ENCODE measurements at regions not wholly inside any gene's neighbourhood (a gene's known extent, or its start where the extent isn't known, plus 50 kb on each side); places are given as distances from the start of the nearest gene placed in this dataset.

- Histone ChIP-seq H3K9me3 (no peaks in the 10 kb centered on the region), H3K4me1 (no peaks in the 10 kb centered on the region), H3K4me3 (no peak overlapping the region), H3K36me3 (no peaks in the 10 kb centered on the region), H3K27ac (no peak overlapping the region), H3K9ac (ENCODE audit: low read depth in 2 of 2, low read length in 2 of 2) (no peak overlapping the region), H3K27me3 (no peaks in the 10 kb centered on the region)
- TF ChIP-seq, protein P1, sequence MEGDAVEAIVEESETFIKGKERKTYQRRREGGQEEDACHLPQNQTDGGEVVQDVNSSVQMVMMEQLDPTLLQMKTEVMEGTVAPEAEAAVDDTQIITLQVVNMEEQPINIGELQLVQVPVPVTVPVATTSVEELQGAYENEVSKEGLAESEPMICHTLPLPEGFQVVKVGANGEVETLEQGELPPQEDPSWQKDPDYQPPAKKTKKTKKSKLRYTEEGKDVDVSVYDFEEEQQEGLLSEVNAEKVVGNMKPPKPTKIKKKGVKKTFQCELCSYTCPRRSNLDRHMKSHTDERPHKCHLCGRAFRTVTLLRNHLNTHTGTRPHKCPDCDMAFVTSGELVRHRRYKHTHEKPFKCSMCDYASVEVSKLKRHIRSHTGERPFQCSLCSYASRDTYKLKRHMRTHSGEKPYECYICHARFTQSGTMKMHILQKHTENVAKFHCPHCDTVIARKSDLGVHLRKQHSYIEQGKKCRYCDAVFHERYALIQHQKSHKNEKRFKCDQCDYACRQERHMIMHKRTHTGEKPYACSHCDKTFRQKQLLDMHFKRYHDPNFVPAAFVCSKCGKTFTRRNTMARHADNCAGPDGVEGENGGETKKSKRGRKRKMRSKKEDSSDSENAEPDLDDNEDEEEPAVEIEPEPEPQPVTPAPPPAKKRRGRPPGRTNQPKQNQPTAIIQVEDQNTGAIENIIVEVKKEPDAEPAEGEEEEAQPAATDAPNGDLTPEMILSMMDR (IDR thresholded peaks at IDR 0.05), result no peak
- intact Hi-C loops (cut with DNase I), result no loop called here
- DNase-seq, result no peak
Observed at GRCh38 chr3:159517105-159517504, 471.5 kb upstream of the IL12A start.

DNA sequence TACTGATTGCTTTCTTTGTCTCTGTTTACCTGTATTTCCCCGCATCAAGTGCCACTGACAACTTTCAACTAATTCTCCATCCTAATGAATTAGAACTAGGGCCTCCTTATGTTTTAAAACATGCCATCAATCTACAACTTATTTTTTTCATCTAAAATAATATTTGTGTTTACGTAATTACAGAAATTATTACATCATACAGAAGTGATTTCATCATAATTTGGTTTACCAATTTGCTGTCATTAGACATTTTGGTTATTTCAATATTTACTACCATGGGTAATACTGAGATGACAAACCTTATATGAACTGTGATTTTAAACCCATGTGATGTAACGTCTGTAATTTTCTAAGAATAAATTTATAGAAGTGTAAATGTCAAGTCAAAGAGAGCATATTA, 468.0 kb upstream of the IL12A start:
- intact Hi-C loops (cut with DNase I), result no loop called here
- no peak overlapping the region for H3K4me3 ChIP-seq
- H3K4me1 ChIP-seq, result no peaks in the 10 kb centered on the region
- no peaks in the 10 kb centered on the region for H3K9me3 ChIP-seq
- no peak for DNase-seq
- H3K27me3 ChIP-seq, result no peaks in the 10 kb centered on the region
- no peak overlapping the region for H3K27ac ChIP-seq
- no peak overlapping the region for H3K9ac ChIP-seq (ENCODE audit: low read depth in 2 of 2, low read length in 2 of 2)
- TF ChIP-seq, protein P1 (IDR thresholded peaks at IDR 0.05), result no peak
- H3K36me3 ChIP-seq, result no peaks in the 10 kb centered on the region

DNA sequence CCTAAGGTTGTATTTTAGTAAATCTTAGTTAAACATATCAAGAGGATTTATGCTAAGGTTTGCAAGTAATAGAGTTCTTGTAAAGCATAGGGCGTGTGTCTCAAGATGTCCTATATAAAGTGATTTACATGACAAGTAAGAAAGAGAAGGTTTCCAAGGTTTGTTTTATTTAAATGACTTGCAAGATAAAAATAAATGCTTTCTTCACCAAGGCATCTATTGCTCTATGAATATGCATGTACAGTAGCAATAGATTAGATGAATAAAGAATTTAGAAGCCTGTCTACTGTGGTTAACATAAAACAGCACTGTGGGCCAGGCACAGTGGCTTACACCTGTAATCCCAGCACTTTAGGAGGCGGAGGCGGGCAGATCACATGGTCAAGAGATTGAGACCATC, 466.4 kb upstream of the IL12A start:
- no peaks in the 10 kb centered on the region for H3K4me1 ChIP-seq
- no peak for DNase-seq
- no peak overlapping the region for H3K4me3 ChIP-seq
- intact Hi-C loops (cut with DNase I), result no loop called here
- no peaks in the 10 kb centered on the region for H3K36me3 ChIP-seq
- no peaks in the 10 kb centered on the region for H3K27me3 ChIP-seq
- H3K9me3 ChIP-seq, result no peaks in the 10 kb centered on the region
- H3K9ac ChIP-seq (ENCODE audit: low read depth in 2 of 2, low read length in 2 of 2), result no peak overlapping the region
- H3K27ac ChIP-seq, result no peak overlapping the region
- TF ChIP-seq, protein P1 (IDR thresholded peaks at IDR 0.05), result no peak

DNA sequence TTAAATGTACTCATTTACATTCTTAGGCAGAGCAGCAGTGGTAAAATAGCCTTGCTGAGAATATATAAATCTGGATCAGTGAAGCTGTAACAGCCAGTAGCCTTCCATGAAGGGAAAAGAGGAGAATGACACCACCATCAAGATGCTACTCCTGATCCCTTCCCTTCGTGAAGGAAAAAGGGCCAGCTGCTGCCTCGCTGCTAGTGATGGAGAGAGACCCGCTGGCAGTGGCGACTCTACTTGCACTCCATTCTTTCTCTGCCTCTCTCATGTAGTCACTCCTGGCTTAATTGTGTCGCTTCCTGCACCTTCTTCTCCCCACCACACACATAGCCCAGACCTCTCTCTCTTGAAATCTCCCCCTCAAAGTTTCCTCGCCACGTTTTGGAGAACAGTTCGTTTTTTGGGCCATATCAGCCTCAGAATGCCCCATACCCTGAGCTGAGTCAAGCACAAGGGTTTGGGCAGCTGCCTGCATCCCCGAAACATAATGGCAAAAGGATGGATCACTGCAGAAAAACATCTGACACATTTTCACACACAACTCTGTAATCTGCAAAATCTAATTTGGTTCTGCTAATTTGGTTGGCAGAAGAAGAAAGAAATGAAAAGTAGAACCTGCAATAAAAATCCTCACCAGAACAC, 460.3 kb upstream of the IL12A start:
- TF ChIP-seq, protein P1 (IDR thresholded peaks at IDR 0.05), result no peak
- H3K9ac ChIP-seq (ENCODE audit: low read depth in 2 of 2, low read length in 2 of 2), result no peak overlapping the region
- no peak for DNase-seq
- H3K27ac ChIP-seq, result no peak overlapping the region
- no peaks in the 10 kb centered on the region for H3K27me3 ChIP-seq
- H3K9me3 ChIP-seq, result no peaks in the 10 kb centered on the region
- H3K36me3 ChIP-seq, result no peaks in the 10 kb centered on the region
- intact Hi-C loops (cut with DNase I), result no loop called here
- no peaks in the 10 kb centered on the region for H3K4me1 ChIP-seq
- H3K4me3 ChIP-seq, result no peak overlapping the region

GRCh38 chr3:159532577-159532976, 456.1 kb upstream of the IL12A start:
- no peak for DNase-seq
- TF ChIP-seq, protein P1 (IDR thresholded peaks at IDR 0.05), result no peak
- Histone ChIP-seq H3K27me3 (no peaks in the 10 kb centered on the region), H3K4me3 (no peak overlapping the region), H3K9me3 (no peaks in the 10 kb centered on the region), H3K4me1 (no peaks in the 10 kb centered on the region), H3K36me3 (no peaks in the 10 kb centered on the region), H3K9ac (ENCODE audit: low read depth in 2 of 2, low read length in 2 of 2) (no peak overlapping the region), H3K27ac (no peak overlapping the region)
- intact Hi-C loops (cut with DNase I), result no loop called here

All from colonic mucosa (tissue), 4 donors.